ENCODE measurements at regions not wholly inside any gene's neighbourhood (a gene's known extent, or its start where the extent isn't known, plus 50 kb on each side); places are given as distances from the start of the nearest gene placed in this dataset.

GRCh38 chr20:2244993-2245392 lies 50.8 kb upstream of the TGM3 start:
- H3K4me3 ChIP-seq, result no peak overlapping the region
- H3K27ac ChIP-seq, result no peak overlapping the region
- no peak for TF ChIP-seq CTCF (IDR thresholded peaks at IDR 0.05)
- DNase-seq (ENCODE audit: low spot score), result no peak

- no peak for TF ChIP-seq CTCF (IDR thresholded peaks at IDR 0.05)
- Histone ChIP-seq H3K27ac (no peak overlapping the region), H3K4me3 (no peak overlapping the region)
- DNase-seq (ENCODE audit: low spot score), result no peak
Measured at GRCh38 chr20:2245637-2246036, 50.2 kb upstream of the TGM3 start.

Measured in coronary artery (tissue), 2 donors.